Natural killer cell (primary cell): ENCODE measurements at regions not wholly inside any gene's neighbourhood (a gene's known extent, or its start where the extent isn't known, plus 50 kb on each side); places are given as distances from the start of the nearest gene placed in this dataset.

ENCODE experiments used
- ATAC-seq, 3 donors: fragments of 150-1000 bp in 2 of 3; fragments of 200-7000 bp in 1 of 3; cut with Tn5 transposase; 1 replicate in 1 of 3; 2 replicates in 2 of 3; pipeline ENCODE4 v1.10.0; 2021; ENCODE audit warnings: mild to moderate bottlenecking in 2 of 3, moderate library complexity in 2 of 3
- DNase-seq, 2 donors: peaks; one replicate each; pipeline versions ENCODE4 v3.0.0 to v3.0.0-alpha.2; 2013 to 2021; ENCODE audit warnings: mixed read lengths in 1 of 2
- H3K27ac ChIP-seq: one replicate; pipeline ENCODE4 v1.5.1; 2013; ENCODE audit warnings: mild to moderate bottlenecking, low read length
- H3K27me3 ChIP-seq: one replicate; pipeline ENCODE4 v1.6.1; 2013; ENCODE audit warnings: low read length; ENCODE audit not compliant: control insufficient read depth, insufficient read depth
- H3K36me3 ChIP-seq: one replicate; pipeline ENCODE4 v1.6.1; 2013; ENCODE audit warnings: low read length; ENCODE audit not compliant: control insufficient read depth, insufficient read depth
- H3K4me1 ChIP-seq: one replicate; pipeline ENCODE4 v1.6.1; 2013; ENCODE audit warnings: low read length; ENCODE audit not compliant: control insufficient read depth, insufficient read depth
- H3K4me3 ChIP-seq: one replicate; pipeline ENCODE4 v1.5.1; 2013; ENCODE audit warnings: low read length
- H3K9me3 ChIP-seq: one replicate; pipeline ENCODE4 v1.6.1; 2013; ENCODE audit warnings: low read length; ENCODE audit not compliant: control insufficient read depth, insufficient read depth
- H3K27ac Mint-ChIP-seq, 2 donors: one replicate each; pipeline ENCODE4 v1.8.0; 2022; ENCODE audit warnings: mild to moderate bottlenecking in 2 of 2, mixed read lengths in 2 of 2, moderate library complexity in 1 of 2
- H3K27me3 Mint-ChIP-seq, 2 donors: one replicate each; pipeline ENCODE4 v1.8.0; 2022; ENCODE audit warnings: low read depth in 2 of 2, mixed read lengths in 2 of 2
- H3K36me3 Mint-ChIP-seq: one replicate; pipeline ENCODE4 v1.8.0; 2022; ENCODE audit warnings: mixed read lengths
- H3K4me1 Mint-ChIP-seq, 2 donors: one replicate each; pipeline ENCODE4 v1.8.0; 2022; ENCODE audit warnings: mixed read lengths in 2 of 2
- H3K4me3 Mint-ChIP-seq: one replicate; pipeline ENCODE4 v1.8.0; 2022; ENCODE audit warnings: mild to moderate bottlenecking, moderate library complexity, mixed read lengths
- H3K9me3 Mint-ChIP-seq, 2 donors: one replicate each; pipeline ENCODE4 v1.8.0; 2022; ENCODE audit warnings: mixed read lengths in 2 of 2
- WGBS: methylation state at CpG from one replicate; pipeline ENCODE4 v1.1.7; 2013; ENCODE audit warnings: missing lambda C conversion rate; ENCODE audit not compliant: insufficient coverage; 5-methylcytosine and 5-hydroxymethylcytosine counted together
- intact Hi-C: fragments of 100-400 bp; cut with micrococcal nuclease; formaldehyde crosslinking; loops from one replicate; pipeline ENCODE4 v1.14.2; 2022
- TF ChIP-seq, protein P1 (sequence below): fragments of 200-600 bp; IDR thresholded peaks from one replicate; pipeline ENCODE4 v1.8.0; 2022; ENCODE audit warnings: antibody characterized with exemption

DNA sequence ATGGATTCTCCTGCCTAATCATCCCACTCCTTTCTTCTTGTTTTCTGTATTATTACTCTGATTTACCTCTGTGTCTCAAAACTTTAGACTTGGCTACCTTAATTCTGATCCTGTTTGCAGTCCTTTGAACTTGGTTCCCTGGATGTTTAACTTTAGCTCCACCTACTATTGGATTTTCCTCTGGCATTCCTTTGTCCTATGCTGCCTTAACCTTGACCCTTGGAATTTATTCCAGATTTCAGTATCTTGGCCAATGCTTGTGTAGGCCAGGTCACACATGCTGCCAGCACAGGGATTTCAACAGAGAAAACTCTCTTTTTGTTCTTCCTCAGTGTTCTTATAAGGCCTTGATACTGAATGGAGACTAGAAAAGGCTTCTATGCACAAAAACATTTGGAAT, 65.0 kb upstream of the DNAJC19 start:
- peaks cover 0 to 3% of the 10 kb centered on the region in 2 donors for H3K27me3 Mint-ChIP-seq
- H3K4me3 Mint-ChIP-seq = no peak overlapping the region
- TF ChIP-seq, protein P1, sequence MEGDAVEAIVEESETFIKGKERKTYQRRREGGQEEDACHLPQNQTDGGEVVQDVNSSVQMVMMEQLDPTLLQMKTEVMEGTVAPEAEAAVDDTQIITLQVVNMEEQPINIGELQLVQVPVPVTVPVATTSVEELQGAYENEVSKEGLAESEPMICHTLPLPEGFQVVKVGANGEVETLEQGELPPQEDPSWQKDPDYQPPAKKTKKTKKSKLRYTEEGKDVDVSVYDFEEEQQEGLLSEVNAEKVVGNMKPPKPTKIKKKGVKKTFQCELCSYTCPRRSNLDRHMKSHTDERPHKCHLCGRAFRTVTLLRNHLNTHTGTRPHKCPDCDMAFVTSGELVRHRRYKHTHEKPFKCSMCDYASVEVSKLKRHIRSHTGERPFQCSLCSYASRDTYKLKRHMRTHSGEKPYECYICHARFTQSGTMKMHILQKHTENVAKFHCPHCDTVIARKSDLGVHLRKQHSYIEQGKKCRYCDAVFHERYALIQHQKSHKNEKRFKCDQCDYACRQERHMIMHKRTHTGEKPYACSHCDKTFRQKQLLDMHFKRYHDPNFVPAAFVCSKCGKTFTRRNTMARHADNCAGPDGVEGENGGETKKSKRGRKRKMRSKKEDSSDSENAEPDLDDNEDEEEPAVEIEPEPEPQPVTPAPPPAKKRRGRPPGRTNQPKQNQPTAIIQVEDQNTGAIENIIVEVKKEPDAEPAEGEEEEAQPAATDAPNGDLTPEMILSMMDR = no peak
- Histone ChIP-seq H3K4me1 (no peaks in the 10 kb centered on the region), H3K36me3 (no peaks in the 10 kb centered on the region), H3K9me3 (no peaks in the 10 kb centered on the region), H3K27ac (no peak overlapping the region), H3K4me3 (no peak overlapping the region), H3K27me3 (no peaks in the 10 kb centered on the region)
- no peaks in the 10 kb centered on the region for H3K36me3 Mint-ChIP-seq
- intact Hi-C loops = no loop called here
- peaks cover 2 to 7% of the 10 kb centered on the region in 2 donors for H3K9me3 Mint-ChIP-seq
- DNase-seq (no peak), ATAC-seq (no peak)
- H3K27ac Mint-ChIP-seq = no peak overlapping the region
- H3K4me1 Mint-ChIP-seq = no peaks in the 10 kb centered on the region

DNA sequence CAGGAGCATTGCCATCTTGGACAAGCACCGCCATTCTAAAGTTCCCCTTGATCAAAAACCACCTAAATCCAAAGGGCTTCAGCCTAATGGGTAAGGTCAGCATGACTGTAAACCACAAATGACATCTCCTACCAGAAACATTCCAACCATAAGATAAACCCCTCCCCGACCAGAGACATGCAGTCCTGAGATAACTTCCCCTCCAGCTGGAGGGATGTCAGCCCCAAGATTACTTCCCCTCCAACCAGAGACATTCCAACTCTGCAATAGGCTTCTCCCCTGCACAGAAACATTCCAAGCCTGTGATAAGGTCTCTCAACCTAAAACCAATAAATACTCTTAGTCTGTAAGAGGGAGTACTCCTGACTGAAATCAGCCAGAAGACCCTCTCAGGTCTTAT, 62.7 kb upstream of the DNAJC19 start:
- no peak overlapping the region for H3K4me3 Mint-ChIP-seq
- peaks cover 4 to 11% of the 10 kb centered on the region in 2 donors for H3K9me3 Mint-ChIP-seq
- no peak overlapping the region for H3K27ac Mint-ChIP-seq
- no peaks in the 10 kb centered on the region for H3K36me3 Mint-ChIP-seq
- no peaks in the 10 kb centered on the region for H3K4me1 Mint-ChIP-seq
- ATAC-seq (no peak), DNase-seq (no peak)
- 70% methylated on average over 2 of the region's 2 CpGs for WGBS
- no peak overlapping the region for H3K4me3 ChIP-seq
- peaks cover 2% of the 10 kb centered on the region for H3K9me3 ChIP-seq
- no peak overlapping the region for H3K27ac ChIP-seq
- no peaks in the 10 kb centered on the region for H3K27me3 ChIP-seq
- TF ChIP-seq, protein P1 = no peak
- no peaks in the 10 kb centered on the region for H3K4me1 ChIP-seq
- peaks cover 0 to 3% of the 10 kb centered on the region in 2 donors for H3K27me3 Mint-ChIP-seq
- intact Hi-C loops = no loop called here
- H3K36me3 ChIP-seq = no peaks in the 10 kb centered on the region

DNA sequence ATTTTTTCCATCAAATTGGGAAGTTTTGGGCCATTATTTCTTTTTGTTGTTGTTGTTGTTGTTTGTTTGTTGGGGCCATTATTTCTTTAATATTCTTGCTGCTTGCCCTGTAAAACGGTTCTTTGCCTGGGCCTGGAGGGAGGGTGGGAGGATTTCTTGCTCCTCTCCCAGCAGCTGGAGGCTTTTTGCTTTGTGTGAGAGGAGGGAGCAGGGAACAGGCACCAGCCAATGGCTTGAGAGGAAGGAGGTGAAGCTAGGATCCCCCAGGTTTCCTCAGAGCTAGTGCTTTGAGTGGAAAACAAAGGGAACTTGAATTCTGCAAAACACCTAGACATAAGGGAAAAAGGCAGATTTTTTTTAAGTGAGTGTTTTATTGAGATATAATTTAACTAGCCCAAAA, 61.2 kb upstream of the DNAJC19 start:
- peaks cover 0 to 3% of the 10 kb centered on the region in 2 donors for H3K27me3 Mint-ChIP-seq
- no peaks in the 10 kb centered on the region for H3K36me3 ChIP-seq
- H3K4me1 Mint-ChIP-seq = no peaks in the 10 kb centered on the region
- H3K4me3 Mint-ChIP-seq = no peak overlapping the region
- DNase-seq = no peak
- no peak overlapping the region for H3K27ac ChIP-seq
- intact Hi-C loops = no loop called here
- TF ChIP-seq, protein P1 = no peak
- no peak overlapping the region for H3K4me3 ChIP-seq
- no peak overlapping the region for H3K27ac Mint-ChIP-seq
- peaks cover 3% of the 10 kb centered on the region for H3K9me3 ChIP-seq
- ATAC-seq = no peak
- H3K4me1 ChIP-seq = no peaks in the 10 kb centered on the region
- no peaks in the 10 kb centered on the region for H3K27me3 ChIP-seq
- no peaks in the 10 kb centered on the region for H3K36me3 Mint-ChIP-seq
- 8% methylated on average over 1 of the region's 1 CpG for WGBS
- peaks cover 4 to 16% of the 10 kb centered on the region in 2 donors for H3K9me3 Mint-ChIP-seq

DNA sequence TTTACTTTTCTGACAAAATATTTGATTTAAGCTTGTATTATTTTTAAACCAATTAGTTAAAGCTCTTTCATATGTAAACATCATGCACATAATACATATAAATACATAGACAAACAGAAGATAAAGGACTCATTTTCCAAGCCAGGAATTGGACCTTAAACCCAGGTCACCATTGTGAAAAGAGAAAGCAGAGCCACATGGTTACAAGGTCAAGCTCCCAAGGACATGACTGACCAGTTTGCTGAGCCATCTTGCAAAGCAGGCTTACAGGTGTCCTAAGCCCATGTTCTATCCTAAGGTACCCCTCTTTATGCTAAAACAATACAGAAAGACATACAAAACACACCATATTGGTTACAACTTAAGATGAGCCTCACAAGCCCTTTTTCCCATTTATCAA, 50.5 kb upstream of the DNAJC19 start:
- DNase-seq = no peak

More for the DNA sequence above, 50.5 kb upstream of the DNAJC19 start:
- ATAC-seq = no peak
- Mint-ChIP-seq H3K9me3 (peaks cover 16 to 18% of the 10 kb centered on the region in 2 donors), H3K27ac (no peak overlapping the region), H3K4me3 (no peak overlapping the region), H3K27me3 (no peaks in the 10 kb centered on the region), H3K4me1 (no peaks in the 10 kb centered on the region), H3K36me3 (peaks cover 11% of the 10 kb centered on the region)
- TF ChIP-seq, protein P1 = no peak
- intact Hi-C loops = no loop called here
- H3K27me3 ChIP-seq = no peaks in the 10 kb centered on the region
- no peaks in the 10 kb centered on the region for H3K4me1 ChIP-seq
- no peak overlapping the region for H3K4me3 ChIP-seq
- H3K36me3 ChIP-seq = no peaks in the 10 kb centered on the region
- H3K27ac ChIP-seq = no peak overlapping the region
- H3K9me3 ChIP-seq = no peaks in the 10 kb centered on the region
